IMR-90 (cell line): ENCODE measurements at regions not wholly inside any gene's neighbourhood (a gene's known extent, or its start where the extent isn't known, plus 50 kb on each side); places are given as distances from the start of the nearest gene placed in this dataset.

Source experiments
- ATAC-seq: fragments of 200-7000 bp; cut with Tn5 transposase; 2 replicates; pipeline ENCODE4 v1.9.1; 2020; ENCODE audit warnings: low read depth, mild to moderate bottlenecking, moderate library complexity
- BruUV-seq: library from RNA; stranded (reverse); fragments of 400-500 nt; replicated peaks from 2 replicates; lab custom pipeline; 2021; lab: Mats Ljungman, UMichigan
- CTCF ChIA-PET: fragments of 300-600 bp; formaldehyde crosslinking; extraction: SDS; loops from one replicate; lab custom pipeline; 2021; ENCODE audit warnings: antibody characterized with exemption; lab: Yijun Ruan, JAX
- POLR2A ChIA-PET: fragments of 300-600 bp; sonication (Branson Sonifier 250); formaldehyde crosslinking; loops from one replicate; lab custom pipeline; 2022; ENCODE audit warnings: antibody characterized with exemption; ENCODE audit not compliant: unreplicated experiment; lab: Charles Lee
- DNase-seq: peaks from one replicate; pipeline ENCODE4 v3.0.0; 2013
- H2AFZ ChIP-seq: replicated peaks from 2 replicates; pipeline ENCODE3; 2013; ENCODE audit warnings: low read length, mild to moderate bottlenecking; ENCODE audit not compliant: poor library complexity
- H2AK5ac ChIP-seq: 2 replicates; pipeline ENCODE4 v1.6.1; 2013; ENCODE audit warnings: low read depth, low read length, inconsistent platforms
- H2AK9ac ChIP-seq: replicated peaks from 2 replicates; pipeline ENCODE3; 2013; ENCODE audit warnings: mild to moderate bottlenecking, low read depth, low read length, moderate library complexity; ENCODE audit not compliant: poor library complexity
- H2BK120ac ChIP-seq: 2 replicates; pipeline ENCODE4 v1.6.1; 2013; ENCODE audit warnings: low read depth, low read length, inconsistent platforms
- H2BK15ac ChIP-seq: 3 replicates; pipeline ENCODE4 v1.6.1; 2013; ENCODE audit warnings: low read depth, low read length, inconsistent platforms
- H2BK20ac ChIP-seq: 2 replicates; pipeline ENCODE4 v1.6.1; 2013; ENCODE audit warnings: low read depth, mild to moderate bottlenecking, inconsistent platforms, low read length, moderate library complexity
- H2BK5ac ChIP-seq: 2 replicates; pipeline ENCODE4 v1.6.1; 2013; ENCODE audit warnings: mild to moderate bottlenecking, low read depth, low read length, inconsistent platforms; ENCODE audit not compliant: poor library complexity, severe bottlenecking
- H3K14ac ChIP-seq: replicated peaks from 2 replicates; pipeline ENCODE4 v1.6.1; 2013; ENCODE audit warnings: low read depth, low read length, inconsistent platforms
- H3K18ac ChIP-seq: 2 replicates; pipeline ENCODE4 v1.6.1; 2013; ENCODE audit warnings: low read depth, low read length, control low read depth
- H3K23ac ChIP-seq: 2 replicates; pipeline ENCODE4 v1.6.1; 2013; ENCODE audit warnings: low read depth, low read length, inconsistent platforms
- H3K27ac ChIP-seq: 2 replicates; pipeline ENCODE4 v1.5.1; 2013; ENCODE audit warnings: mild to moderate bottlenecking, control low read depth, low read length; ENCODE audit not compliant: insufficient read depth
- H3K27me3 ChIP-seq: 2 replicates; pipeline ENCODE4 v1.6.1; 2013; ENCODE audit warnings: low read length; ENCODE audit not compliant: control insufficient read depth, insufficient read depth
- H3K36me3 ChIP-seq: 2 replicates; pipeline ENCODE4 v1.6.1; 2013; ENCODE audit warnings: low read length, mixed read lengths; ENCODE audit not compliant: control insufficient read depth, insufficient read depth
- H3K4ac ChIP-seq: 2 replicates; pipeline ENCODE4 v1.6.1; 2013; ENCODE audit warnings: low read depth, low read length, inconsistent platforms
- H3K4me1 ChIP-seq: 2 replicates; pipeline ENCODE4 v1.6.1; 2013; ENCODE audit warnings: low read length, mixed read lengths; ENCODE audit not compliant: control insufficient read depth, insufficient read depth
- H3K4me2 ChIP-seq: 2 replicates; pipeline ENCODE4 v1.6.1; 2013; ENCODE audit warnings: low read depth, mild to moderate bottlenecking, control low read depth, low read length, moderate library complexity
- H3K4me3 ChIP-seq: 2 replicates; pipeline ENCODE4 v1.5.1; 2013; ENCODE audit warnings: low read depth, mild to moderate bottlenecking, control low read depth, low read length, moderate library complexity; ENCODE audit not compliant: insufficient read depth
- H3K56ac ChIP-seq: 2 replicates; pipeline ENCODE4 v1.6.1; 2013; ENCODE audit warnings: low read length, inconsistent platforms; ENCODE audit not compliant: insufficient read depth; ENCODE audit errors: extremely low read depth
- H3K79me1 ChIP-seq, 2 experiments: 2 replicates each; pipeline ENCODE4 v1.6.1; 2013; ENCODE audit warnings: low read length in 2 of 2, inconsistent platforms in 1 of 2, low read depth in 1 of 2
- H3K9ac ChIP-seq: 2 replicates; pipeline ENCODE4 v1.6.1; 2013; ENCODE audit warnings: low read depth, low read length, control low read depth
- H3K9me1 ChIP-seq: 2 replicates; pipeline ENCODE4 v1.6.1; 2013; ENCODE audit warnings: low read length, inconsistent platforms; ENCODE audit not compliant: insufficient read depth
- H3K9me3 ChIP-seq: 2 replicates; pipeline ENCODE4 v1.6.1; 2013; ENCODE audit warnings: low read length; ENCODE audit not compliant: control insufficient read depth, insufficient read depth
- H4K20me1 ChIP-seq: 2 replicates; pipeline ENCODE4 v1.6.1; 2013; ENCODE audit warnings: low read length, inconsistent platforms; ENCODE audit not compliant: insufficient read depth
- H4K5ac ChIP-seq: 2 replicates; pipeline ENCODE4 v1.6.1; 2013; ENCODE audit warnings: mild to moderate bottlenecking, low read depth, low read length, control low read depth
- H4K8ac ChIP-seq, 2 experiments: 2 replicates each; pipeline ENCODE4 v1.6.1; 2013; ENCODE audit warnings: low read depth in 2 of 2, low read length in 2 of 2, control low read depth in 1 of 2, inconsistent platforms in 1 of 2
- H4K91ac ChIP-seq: 2 replicates; pipeline ENCODE4 v1.6.1; 2013; ENCODE audit warnings: low read depth, low read length, inconsistent platforms; ENCODE audit not compliant: insufficient read depth
- BHLHE40 ChIP-seq: fragments of 150-350 bp; IDR thresholded peaks from 2 replicates; pipeline ENCODE4 v1.6.1; 2016; ENCODE audit warnings: mild to moderate bottlenecking, low read depth, low read length
- CEBPB ChIP-seq: IDR thresholded peaks from 2 replicates; pipeline ENCODE4 v1.6.1; 2012; ENCODE audit warnings: low read depth, low read length, improper control_type of control experiment
- CHD1 ChIP-seq: IDR thresholded peaks from 2 replicates; pipeline ENCODE4 v1.6.1; 2012; ENCODE audit warnings: low read depth, low read length, improper control_type of control experiment
- ELK1 ChIP-seq: fragments of 150-350 bp; IDR thresholded peaks from 2 replicates; pipeline ENCODE4 v1.6.1; 2016; ENCODE audit warnings: low read depth, mild to moderate bottlenecking, low read length, moderate library complexity, borderline replicate concordance
- FOS ChIP-seq: fragments of 150-350 bp; IDR thresholded peaks from 2 replicates; pipeline ENCODE4 v1.6.1; 2016; ENCODE audit warnings: low read depth, low read length
- MAFK ChIP-seq: IDR thresholded peaks from 2 replicates; pipeline ENCODE4 v1.6.1; 2012; ENCODE audit warnings: low read depth, low read length, improper control_type of control experiment
- MAZ ChIP-seq: IDR thresholded peaks from 2 replicates; pipeline ENCODE4 v1.6.1; 2012; ENCODE audit warnings: low read depth, mild to moderate bottlenecking, low read length, improper control_type of control experiment, moderate library complexity, borderline replicate concordance
- MXI1 ChIP-seq: IDR thresholded peaks from 2 replicates; pipeline ENCODE4 v1.6.1; 2012; ENCODE audit warnings: low read depth, mild to moderate bottlenecking, low read length, moderate library complexity, borderline replicate concordance
- NFE2L2 ChIP-seq: fragments of 150-350 bp; IDR thresholded peaks from 2 replicates; pipeline ENCODE4 v1.6.1; 2016; ENCODE audit warnings: low read depth, mild to moderate bottlenecking, low read length
- POLR2A ChIP-seq: IDR thresholded peaks from 2 replicates; pipeline ENCODE4 v1.6.1; 2012; ENCODE audit warnings: mild to moderate bottlenecking, low read depth, low read length
- RAD21 ChIP-seq: IDR thresholded peaks from 2 replicates; pipeline ENCODE4 v1.6.1; 2012; ENCODE audit warnings: low read length, improper control_type of control experiment
- WGBS, 2 experiments: methylation state at CpG; one replicate each; pipeline versions ENCODE4 v1.1.5 to v1.1.7; 2013; ENCODE audit warnings: missing lambda C conversion rate in 2 of 2; ENCODE audit not compliant: insufficient read length in 1 of 2; ENCODE audit errors: extremely low coverage in 2 of 2; 5-methylcytosine and 5-hydroxymethylcytosine counted together
- dilution Hi-C: fragments of 300-500 bp; cut with HindIII; formaldehyde crosslinking; loops from one replicate; pipeline ENCODE4 v1.14.3; 2018; ENCODE audit warnings: low sequenced_read_pairs; ENCODE audit not compliant: unreplicated experiment
- in situ Hi-C: fragments of 300-500 bp; cut with MboI; formaldehyde crosslinking; loops from 3 replicates; pipeline ENCODE4 v1.14.3; 2019; ENCODE audit warnings: low sequenced_read_pairs, inconsistent platforms, mixed read lengths
- intact Hi-C: fragments of 100-400 bp; cut with micrococcal nuclease; formaldehyde crosslinking; loops from 2 replicates; pipeline ENCODE4 v1.10.0; 2022
- TF ChIP-seq, protein P1 (sequence below): fragments of 150-350 bp; IDR thresholded peaks from 2 replicates; pipeline ENCODE4 v1.6.1; 2017; ENCODE audit warnings: mild to moderate bottlenecking, antibody characterized with exemption, low read length, low read depth

DNA sequence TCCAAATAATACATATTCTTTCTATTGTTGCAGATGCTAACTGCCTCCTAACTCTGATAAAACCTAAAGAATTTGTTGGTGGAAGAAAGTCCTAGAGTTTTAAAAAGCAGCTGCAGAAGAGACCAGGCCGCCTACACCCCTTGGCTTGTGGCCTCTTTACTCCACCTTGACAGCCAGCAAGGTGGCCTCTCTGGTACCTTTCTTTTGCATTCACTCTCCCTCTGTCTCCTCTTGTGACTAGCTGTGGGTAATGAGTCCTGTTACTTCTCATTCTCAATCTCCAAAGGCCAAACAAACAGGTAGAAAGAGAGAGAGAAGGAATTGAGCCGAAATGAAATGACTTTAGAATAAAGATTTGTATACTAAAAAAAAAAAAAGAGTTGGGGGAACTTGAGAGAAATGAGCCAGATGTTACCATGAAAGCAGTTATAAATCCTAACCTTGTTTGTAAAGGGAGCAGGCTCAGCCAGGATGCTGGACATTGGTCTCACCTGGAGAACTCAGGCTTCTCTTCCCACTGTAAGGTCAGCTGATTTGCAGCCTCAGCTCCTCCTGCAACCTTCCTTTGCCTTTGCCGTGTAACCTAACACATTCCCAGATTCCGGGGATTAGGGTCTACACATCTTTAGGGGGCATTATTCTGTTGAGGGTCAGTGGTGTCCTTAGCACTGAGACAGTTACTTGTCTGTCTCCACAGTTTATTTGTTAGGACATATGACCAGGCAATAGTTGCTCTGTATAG is 164.1 kb upstream of the IRF2BP2 start (continued):
- no peak for TF ChIP-seq MAFK
- no peak for TF ChIP-seq FOS

DNA sequence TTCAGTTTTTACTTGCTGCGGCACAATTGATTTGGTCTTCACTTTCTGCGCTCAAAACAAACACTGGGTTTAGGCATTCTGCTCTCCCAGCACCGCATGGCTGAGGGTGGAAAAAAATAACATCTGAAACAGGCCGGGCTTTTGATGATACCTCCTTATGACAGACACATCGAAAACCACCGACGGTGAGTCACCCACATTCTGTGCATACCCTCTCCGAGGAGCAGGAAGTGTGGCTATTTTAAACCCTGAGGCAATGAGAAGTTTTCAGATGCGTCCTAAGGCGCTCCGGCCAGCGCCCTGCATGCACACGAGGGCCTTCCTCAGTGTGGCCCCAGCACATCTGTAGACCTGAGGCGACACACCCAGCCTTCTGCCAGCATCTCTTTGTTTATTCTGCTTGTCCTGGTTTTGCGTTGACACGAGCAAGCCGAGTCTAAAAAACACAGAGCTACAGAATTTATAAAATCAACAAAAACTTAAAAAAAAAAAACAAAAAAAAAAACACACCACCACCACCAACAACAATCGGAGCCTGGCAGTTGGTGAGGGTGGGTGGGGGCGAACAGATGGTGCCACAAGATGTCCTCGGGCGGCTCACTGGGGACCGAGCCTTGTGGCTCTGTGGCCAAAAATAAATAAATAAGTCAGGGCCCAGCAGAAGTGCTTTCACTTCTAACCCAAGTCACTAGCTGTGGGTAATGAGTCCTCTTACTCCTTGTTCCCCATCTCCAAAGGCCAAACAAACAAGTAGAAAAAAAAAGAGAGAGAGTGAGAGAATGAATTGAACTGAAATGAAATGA is 162.6 kb upstream of the IRF2BP2 start:
- peak overlapping the region; percentile 80 for H4K91ac ChIP-seq
- H3K56ac ChIP-seq = peak overlapping the region; percentile 75
- H3K27me3 ChIP-seq = peaks cover 9% of the 10 kb centered on the region
- H2BK20ac ChIP-seq = peak overlapping the region; percentile 92
- no peaks in the 10 kb centered on the region for H3K36me3 ChIP-seq
- peak overlapping the region; percentile 78; the same call in 1 of the 2 replicates for H3K23ac ChIP-seq
- peak overlapping the region; percentile 75; the same call in 1 of the 2 replicates for H2AK5ac ChIP-seq
- in situ Hi-C loops = loop anchor here (5.0 kb wide), 1 partner anchor 45 kb away; no protein-coding TSS in a partner anchor
- H3K9ac ChIP-seq = peak overlapping the region; percentile 32
- intact Hi-C loops = loop anchor here (1.0 to 2.0 kb wide), 3 partner anchors 48 to 198 kb away; partner anchors contain the start of gene IRF2BP2
- no peak overlapping the region for H3K4me3 ChIP-seq
- peaks cover 5% of the 10 kb centered on the region; the same call in 1 of the 2 replicates for H3K9me3 ChIP-seq
- dilution Hi-C loops = no loop called here
- no TSS peak for BruUV-seq
- WGBS, 2 experiments = 2% methylated on average over 6 of the region's 22 CpGs; no CpG with 5 or more reads in 1 of the 2 experiments
- H3K4me2 ChIP-seq = peak overlapping the region; percentile 18
- H4K20me1 ChIP-seq = no peaks in the 10 kb centered on the region; the same call in 1 of the 2 replicates
- peak overlapping the region; percentile 46 for H4K5ac ChIP-seq
- H2BK120ac ChIP-seq = peak overlapping the region; percentile 87
- CTCF ChIA-PET = no interaction called here
- peak overlapping the region; percentile 14 for H3K14ac ChIP-seq
- peak overlapping the region; percentile 93 for H3K18ac ChIP-seq
- DNase-seq = peak; percentile 99
- no peaks in the 10 kb centered on the region for H3K9me1 ChIP-seq
- H3K4me1 ChIP-seq = peaks cover 7% of the 10 kb centered on the region
- peak overlapping the region; percentile 71 for H2BK5ac ChIP-seq
- H2AK9ac ChIP-seq = peak overlapping the region; percentile 94
- POLR2A ChIA-PET = interaction anchor here (0.6 to 1.3 kb wide), 2 partner anchors 48 to 311 kb away, joined by 3 to 4 read pairs; no protein-coding TSS in a partner anchor
- H2AFZ ChIP-seq = peak overlapping the region; percentile 48
- ATAC-seq = peak; percentile 98
- H3K27ac ChIP-seq = peak overlapping the region; percentile 80
- no peaks in the 10 kb centered on the region for H3K79me1 ChIP-seq
- peak overlapping the region; percentile 76 for H3K4ac ChIP-seq
- peak overlapping the region; percentile 84; the same call in 2 of the 3 replicates for H2BK15ac ChIP-seq
- peak overlapping the region; percentile 87 to 88 for H4K8ac ChIP-seq
- TF ChIP-seq CEBPB = peak; percentile 68; the same call in 1 of the 2 replicates
- peak; percentile 71 for TF ChIP-seq POLR2A
- peak; percentile 99 for TF ChIP-seq FOS
- TF ChIP-seq RAD21 = 0 out of 2 replicates have a peak, but pooled peaks have one; percentile 40
- TF ChIP-seq MXI1 = peak; percentile 72; the same call in 1 of the 2 replicates
- TF ChIP-seq NFE2L2 = no peak
- peak; percentile 53; the same call in 1 of the 2 replicates for TF ChIP-seq MAZ
- no peak for TF ChIP-seq CHD1
- TF ChIP-seq BHLHE40 = peak; percentile 67; the same call in 1 of the 2 replicates
- no peak for TF ChIP-seq MAFK
- no peak for TF ChIP-seq ELK1
- TF ChIP-seq, protein P1, sequence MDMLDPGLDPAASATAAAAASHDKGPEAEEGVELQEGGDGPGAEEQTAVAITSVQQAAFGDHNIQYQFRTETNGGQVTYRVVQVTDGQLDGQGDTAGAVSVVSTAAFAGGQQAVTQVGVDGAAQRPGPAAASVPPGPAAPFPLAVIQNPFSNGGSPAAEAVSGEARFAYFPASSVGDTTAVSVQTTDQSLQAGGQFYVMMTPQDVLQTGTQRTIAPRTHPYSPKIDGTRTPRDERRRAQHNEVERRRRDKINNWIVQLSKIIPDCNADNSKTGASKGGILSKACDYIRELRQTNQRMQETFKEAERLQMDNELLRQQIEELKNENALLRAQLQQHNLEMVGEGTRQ = no peak
